ENCODE measurements at regions not wholly inside any gene's neighbourhood (a gene's known extent, or its start where the extent isn't known, plus 50 kb on each side); places are given as distances from the start of the nearest gene placed in this dataset.

DNA sequence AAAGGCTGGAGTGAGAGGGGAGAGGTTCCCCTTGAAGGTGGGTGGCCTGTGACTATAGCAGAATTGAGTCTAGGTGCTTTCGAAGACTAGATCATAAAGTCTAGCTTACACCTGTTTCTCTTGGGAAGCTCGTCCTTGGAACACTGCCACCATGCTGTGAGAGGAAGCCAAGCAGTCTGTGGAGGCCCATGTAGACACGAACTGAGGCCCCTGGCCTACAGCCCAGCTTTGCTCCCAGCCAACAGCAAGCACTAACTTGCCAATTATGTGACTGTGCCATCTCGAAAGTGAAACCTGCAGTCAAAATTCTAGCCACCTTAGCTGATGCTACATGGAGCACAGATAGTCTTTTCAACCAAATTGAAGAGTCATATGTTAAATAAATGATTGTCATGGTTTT is 190.5 kb upstream of the NECTIN3 start:
- no peak for TF ChIP-seq EZH2phosphoT487 (IDR thresholded peaks at IDR 0.05; ENCODE audit: low read depth, severe bottlenecking, unreplicated experiment)
- TF ChIP-seq, protein P1, sequence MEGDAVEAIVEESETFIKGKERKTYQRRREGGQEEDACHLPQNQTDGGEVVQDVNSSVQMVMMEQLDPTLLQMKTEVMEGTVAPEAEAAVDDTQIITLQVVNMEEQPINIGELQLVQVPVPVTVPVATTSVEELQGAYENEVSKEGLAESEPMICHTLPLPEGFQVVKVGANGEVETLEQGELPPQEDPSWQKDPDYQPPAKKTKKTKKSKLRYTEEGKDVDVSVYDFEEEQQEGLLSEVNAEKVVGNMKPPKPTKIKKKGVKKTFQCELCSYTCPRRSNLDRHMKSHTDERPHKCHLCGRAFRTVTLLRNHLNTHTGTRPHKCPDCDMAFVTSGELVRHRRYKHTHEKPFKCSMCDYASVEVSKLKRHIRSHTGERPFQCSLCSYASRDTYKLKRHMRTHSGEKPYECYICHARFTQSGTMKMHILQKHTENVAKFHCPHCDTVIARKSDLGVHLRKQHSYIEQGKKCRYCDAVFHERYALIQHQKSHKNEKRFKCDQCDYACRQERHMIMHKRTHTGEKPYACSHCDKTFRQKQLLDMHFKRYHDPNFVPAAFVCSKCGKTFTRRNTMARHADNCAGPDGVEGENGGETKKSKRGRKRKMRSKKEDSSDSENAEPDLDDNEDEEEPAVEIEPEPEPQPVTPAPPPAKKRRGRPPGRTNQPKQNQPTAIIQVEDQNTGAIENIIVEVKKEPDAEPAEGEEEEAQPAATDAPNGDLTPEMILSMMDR (IDR thresholded peaks at IDR 0.05; ENCODE audit: poor library complexity): peak; percentile 10
- no peak for TF ChIP-seq EZH2 (IDR thresholded peaks at IDR 0.05; ENCODE audit: borderline replicate concordance)
